T-cell (primary cell): ENCODE measurements at regions not wholly inside any gene's neighbourhood (a gene's known extent, or its start where the extent isn't known, plus 50 kb on each side); places are given as distances from the start of the nearest gene placed in this dataset.

ENCODE experiments used
- ATAC-seq, 4 experiments: fragments of 200-7000 bp in 3 of 4; fragments of 150-1000 bp in 1 of 4; cut with Tn5 transposase; replicated peaks in 1 of 4; 1 replicate in 3 of 4; 2 replicates in 1 of 4; pipeline ENCODE4 v1.10.0; 2021; ENCODE audit warnings: moderate library complexity in 3 of 4, mild to moderate bottlenecking in 2 of 4, moderate number of reproducible peaks in 1 of 4
- CTCF ChIA-PET, 2 donors: fragments of 300-600 bp; sonication (Branson Sonifier 250); formaldehyde crosslinking; loops; one replicate each; lab custom pipeline; 2022; ENCODE audit warnings: antibody characterized with exemption in 2 of 2; lab: Charles Lee
- POLR2A ChIA-PET, 2 donors: fragments of 300-600 bp; sonication (Branson Sonifier 250); formaldehyde crosslinking; loops; one replicate each; lab custom pipeline; 2022; ENCODE audit warnings: antibody characterized with exemption in 2 of 2; lab: Charles Lee
- DNase-seq, 35 experiments: peaks; one replicate each; pipeline versions ENCODE4 v3.0.0 to v3.0.0-alpha.2; 2013 to 2023
- H3K27ac ChIP-seq: one replicate; pipeline ENCODE4 v1.5.1; 2013; ENCODE audit warnings: low read length
- H3K27me3 ChIP-seq, 2 experiments: replicated peaks in 1 of 2; 1 replicate in 1 of 2; 2 replicates in 1 of 2; pipeline versions ENCODE4 v1.6.1 to v1.7.0; 2013; ENCODE audit warnings: low read length in 1 of 2, mixed read lengths in 1 of 2; ENCODE audit not compliant: control insufficient read depth in 2 of 2, insufficient read depth in 2 of 2; ENCODE audit errors: extremely low read depth in 1 of 2
- H3K36me3 ChIP-seq, 2 donors: 1 replicate in 1 of 2; 2 replicates in 1 of 2; pipeline versions ENCODE4 v1.6.1 to v1.7.0; 2013; ENCODE audit warnings: low read length in 1 of 2; ENCODE audit not compliant: control insufficient read depth in 2 of 2, insufficient read depth in 1 of 2; ENCODE audit errors: extremely low read depth in 1 of 2
- H3K4me1 ChIP-seq, 2 experiments: 1 replicate in 1 of 2; 2 replicates in 1 of 2; pipeline versions ENCODE4 v1.6.1 to v1.7.0; 2013; ENCODE audit warnings: low read length in 2 of 2, mixed read lengths in 1 of 2; ENCODE audit not compliant: insufficient read depth in 2 of 2, control insufficient read depth in 1 of 2; ENCODE audit errors: extremely low read depth in 1 of 2
- H3K4me3 ChIP-seq, 2 donors: 1 replicate in 1 of 2; 2 replicates in 1 of 2; pipeline versions ENCODE4 v1.5.1 to v1.7.0; 2013; ENCODE audit warnings: mild to moderate bottlenecking in 2 of 2, low read length in 1 of 2, moderate library complexity in 1 of 2; ENCODE audit not compliant: control insufficient read depth in 1 of 2; ENCODE audit errors: extremely low read depth in 1 of 2
- H3K9me3 ChIP-seq: 2 replicates; pipeline ENCODE4 v1.7.0; 2013
- H3K27ac Mint-ChIP-seq, 2 donors: one replicate each; pipeline ENCODE4 v1.8.0; 2020 to 2021; ENCODE audit warnings: mild to moderate bottlenecking in 2 of 2, mixed read lengths in 2 of 2
- H3K27me3 Mint-ChIP-seq, 2 donors: one replicate each; pipeline ENCODE4 v1.8.0; 2021 to 2022; ENCODE audit warnings: mixed read lengths in 2 of 2
- H3K36me3 Mint-ChIP-seq: one replicate; pipeline ENCODE4 v1.8.0; 2021; ENCODE audit warnings: mixed read lengths
- H3K4me1 Mint-ChIP-seq, 3 donors: one replicate each; pipeline ENCODE4 v1.8.0; 2020 to 2022; ENCODE audit warnings: mixed read lengths in 3 of 3, mild to moderate bottlenecking in 1 of 3
- H3K4me3 Mint-ChIP-seq, 3 donors: one replicate each; pipeline ENCODE4 v1.8.0; 2020 to 2022; ENCODE audit warnings: mild to moderate bottlenecking in 3 of 3, mixed read lengths in 3 of 3, moderate library complexity in 3 of 3
- H3K9me3 Mint-ChIP-seq, 3 donors: one replicate each; pipeline ENCODE4 v1.8.0; 2020 to 2022; ENCODE audit warnings: mixed read lengths in 3 of 3
- WGBS: methylation state at CpG from one replicate; pipeline ENCODE4 v1.1.5; 2013; ENCODE audit warnings: missing lambda C conversion rate; ENCODE audit not compliant: insufficient coverage; 5-methylcytosine and 5-hydroxymethylcytosine counted together

- Histone ChIP-seq H3K9me3 (no peaks in the 10 kb centered on the region), H3K36me3 (no peaks in the 10 kb centered on the region), H3K4me3 (no peak overlapping the region), H3K27ac (no peak overlapping the region), H3K27me3 (no peaks in the 10 kb centered on the region), H3K4me1 (no peaks in the 10 kb centered on the region)
- WGBS = no CpG with 5 or more reads among the region's 3 CpGs
- DNase-seq = no peak
- no peaks in the 10 kb centered on the region for H3K27me3 Mint-ChIP-seq
- ATAC-seq = no peak
- POLR2A ChIA-PET = no interaction called here
- H3K36me3 Mint-ChIP-seq = no peaks in the 10 kb centered on the region
- no peak overlapping the region for H3K4me3 Mint-ChIP-seq
- H3K9me3 Mint-ChIP-seq = peaks cover 5 to 11% (median 10%) of the 10 kb centered on the region in 3 donors
- H3K27ac Mint-ChIP-seq = no peak overlapping the region
- H3K4me1 Mint-ChIP-seq = no peaks in the 10 kb centered on the region
- CTCF ChIA-PET = no interaction called here
These were observed 498.6 kb downstream of the CCDC85A start for GRCh38 chr2:56682397-56682760.

GRCh38 chr2:56684327-56684726 lies 500.5 kb downstream of the CCDC85A start:
- WGBS = no CpG with 5 or more reads among the region's 1 CpG
- no peaks in the 10 kb centered on the region for H3K27me3 Mint-ChIP-seq
- Histone ChIP-seq H3K4me1 (no peaks in the 10 kb centered on the region), H3K27ac (no peak overlapping the region), H3K9me3 (no peaks in the 10 kb centered on the region), H3K36me3 (no peaks in the 10 kb centered on the region), H3K27me3 (no peaks in the 10 kb centered on the region), H3K4me3 (no peak overlapping the region)
- DNase-seq = no peak
- no peak for ATAC-seq
- no peak overlapping the region for H3K27ac Mint-ChIP-seq
- no peaks in the 10 kb centered on the region for H3K4me1 Mint-ChIP-seq
- H3K36me3 Mint-ChIP-seq = no peaks in the 10 kb centered on the region
- ChIA-PET POLR2A (no interaction called here), CTCF (no interaction called here)
- no peak overlapping the region for H3K4me3 Mint-ChIP-seq
- H3K9me3 Mint-ChIP-seq = peaks cover 7 to 13% (median 12%) of the 10 kb centered on the region in 3 donors

- Histone ChIP-seq H3K9me3 (no peaks in the 10 kb centered on the region), H3K27me3 (no peaks in the 10 kb centered on the region), H3K27ac (no peak overlapping the region), H3K36me3 (no peaks in the 10 kb centered on the region), H3K4me1 (no peaks in the 10 kb centered on the region), H3K4me3 (no peak overlapping the region)
- ATAC-seq (no peak), DNase-seq (no peak)
- Mint-ChIP-seq H3K36me3 (no peaks in the 10 kb centered on the region), H3K9me3 (peaks cover 4 to 13% (median 12%) of the 10 kb centered on the region in 3 donors), H3K4me1 (no peaks in the 10 kb centered on the region), H3K4me3 (no peak overlapping the region), H3K27ac (no peak overlapping the region), H3K27me3 (no peaks in the 10 kb centered on the region)
- WGBS = 100% methylated on average over 2 of the region's 4 CpGs
- POLR2A ChIA-PET = no interaction called here
- CTCF ChIA-PET = no interaction called here
These were observed 501.4 kb downstream of the CCDC85A start for GRCh38 chr2:56685205-56685604.

GRCh38 chr2:56687169-56687568 lies 503.4 kb downstream of the CCDC85A start:
- POLR2A ChIA-PET = no interaction called here
- no peaks in the 10 kb centered on the region for H3K27me3 ChIP-seq
- Mint-ChIP-seq H3K4me3 (no peak overlapping the region), H3K27me3 (no peaks in the 10 kb centered on the region), H3K9me3 (peaks cover 7 to 23% (median 12%) of the 10 kb centered on the region in 3 donors), H3K36me3 (no peaks in the 10 kb centered on the region), H3K27ac (no peak overlapping the region), H3K4me1 (no peaks in the 10 kb centered on the region)
- no peaks in the 10 kb centered on the region for H3K4me1 ChIP-seq
- no peaks in the 10 kb centered on the region for H3K9me3 ChIP-seq
- H3K4me3 ChIP-seq = no peak overlapping the region
- no peaks in the 10 kb centered on the region for H3K36me3 ChIP-seq
- ATAC-seq = no peak
- CTCF ChIA-PET = no interaction called here
- DNase-seq = no peak
- WGBS = no CpG with 5 or more reads among the region's 1 CpG
- H3K27ac ChIP-seq = no peak overlapping the region

GRCh38 chr2:56688661-56689060 lies 504.9 kb downstream of the CCDC85A start:
- Mint-ChIP-seq H3K4me3 (no peak overlapping the region), H3K36me3 (no peaks in the 10 kb centered on the region), H3K27me3 (no peaks in the 10 kb centered on the region), H3K4me1 (no peaks in the 10 kb centered on the region), H3K9me3 (peaks cover 12 to 29% (median 14%) of the 10 kb centered on the region in 3 donors), H3K27ac (no peak overlapping the region)
- no peaks in the 10 kb centered on the region for H3K27me3 ChIP-seq
- no CpG with 5 or more reads among the region's 1 CpG for WGBS
- H3K4me1 ChIP-seq = no peaks in the 10 kb centered on the region
- POLR2A ChIA-PET = no interaction called here
- CTCF ChIA-PET = no interaction called here
- H3K9me3 ChIP-seq = no peaks in the 10 kb centered on the region
- DNase-seq (no peak), ATAC-seq (no peak)
- no peaks in the 10 kb centered on the region for H3K36me3 ChIP-seq
- no peak overlapping the region for H3K27ac ChIP-seq
- no peak overlapping the region for H3K4me3 ChIP-seq

- no peak overlapping the region for H3K4me3 Mint-ChIP-seq
- no peak overlapping the region for H3K4me3 ChIP-seq
- ChIA-PET CTCF (no interaction called here), POLR2A (no interaction called here)
- H3K27me3 ChIP-seq = no peaks in the 10 kb centered on the region
- no peaks in the 10 kb centered on the region for H3K4me1 ChIP-seq
- H3K27ac Mint-ChIP-seq = no peak overlapping the region
- H3K27ac ChIP-seq = no peak overlapping the region
- no CpG with 5 or more reads among the region's 2 CpGs for WGBS
- H3K9me3 Mint-ChIP-seq = peaks cover 14 to 29% (median 19%) of the 10 kb centered on the region in 3 donors
- H3K36me3 ChIP-seq = no peaks in the 10 kb centered on the region
- H3K27me3 Mint-ChIP-seq = no peaks in the 10 kb centered on the region
- DNase-seq (no peak), ATAC-seq (no peak)
- H3K4me1 Mint-ChIP-seq = no peaks in the 10 kb centered on the region
- no peaks in the 10 kb centered on the region for H3K36me3 Mint-ChIP-seq
- no peaks in the 10 kb centered on the region for H3K9me3 ChIP-seq
These were observed 509.7 kb downstream of the CCDC85A start for GRCh38 chr2:56693501-56693900.

GRCh38 chr2:56703001-56703400 lies 519.2 kb downstream of the CCDC85A start:
- no peaks in the 10 kb centered on the region for H3K4me1 Mint-ChIP-seq
- 86% methylated on average over 1 of the region's 2 CpGs for WGBS

More at GRCh38 chr2:56703001-56703400, 519.2 kb downstream of the CCDC85A start:
- Histone ChIP-seq H3K9me3 (no peaks in the 10 kb centered on the region), H3K4me3 (no peak overlapping the region), H3K36me3 (no peaks in the 10 kb centered on the region), H3K27ac (no peak overlapping the region), H3K27me3 (no peaks in the 10 kb centered on the region), H3K4me1 (no peaks in the 10 kb centered on the region)
- ChIA-PET CTCF (no interaction called here), POLR2A (no interaction called here)
- Mint-ChIP-seq H3K36me3 (no peaks in the 10 kb centered on the region), H3K4me3 (no peak overlapping the region), H3K27me3 (no peaks in the 10 kb centered on the region), H3K9me3 (peaks cover 12 to 30% (median 14%) of the 10 kb centered on the region in 3 donors), H3K27ac (no peak overlapping the region)
- DNase-seq = no peak
- ATAC-seq = no peak
